GM12872 (cell line): ENCODE measurements at regions not wholly inside any gene's neighbourhood (a gene's known extent, or its start where the extent isn't known, plus 50 kb on each side); places are given as distances from the start of the nearest gene placed in this dataset.

Experiments used
- TF ChIP-seq, protein P1 (sequence below): IDR thresholded peaks from 3 replicates; pipeline ENCODE4 v1.5.1; 2011; ENCODE audit warnings: low read depth, mild to moderate bottlenecking, low read length, moderate library complexity; ENCODE audit not compliant: insufficient read depth

DNA sequence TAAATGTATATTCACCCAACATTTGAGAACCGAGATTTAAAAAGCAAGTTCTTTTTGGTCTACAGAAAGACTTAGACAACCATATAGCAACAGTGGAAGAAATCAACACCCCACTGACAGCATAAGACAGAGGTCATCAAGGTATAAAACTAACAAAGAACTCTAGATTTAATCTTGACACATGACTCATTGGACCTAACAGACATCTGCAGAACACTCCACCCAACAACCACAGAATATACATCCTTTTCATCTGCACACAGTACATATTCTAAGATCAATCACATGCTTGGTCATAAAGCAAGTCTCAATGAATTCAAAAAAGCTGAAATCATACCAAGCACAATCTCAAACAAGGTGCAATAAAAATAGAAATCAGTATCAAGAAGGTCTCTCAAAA is 65.8 kb downstream of the SPIN4 start:
- TF ChIP-seq, protein P1, sequence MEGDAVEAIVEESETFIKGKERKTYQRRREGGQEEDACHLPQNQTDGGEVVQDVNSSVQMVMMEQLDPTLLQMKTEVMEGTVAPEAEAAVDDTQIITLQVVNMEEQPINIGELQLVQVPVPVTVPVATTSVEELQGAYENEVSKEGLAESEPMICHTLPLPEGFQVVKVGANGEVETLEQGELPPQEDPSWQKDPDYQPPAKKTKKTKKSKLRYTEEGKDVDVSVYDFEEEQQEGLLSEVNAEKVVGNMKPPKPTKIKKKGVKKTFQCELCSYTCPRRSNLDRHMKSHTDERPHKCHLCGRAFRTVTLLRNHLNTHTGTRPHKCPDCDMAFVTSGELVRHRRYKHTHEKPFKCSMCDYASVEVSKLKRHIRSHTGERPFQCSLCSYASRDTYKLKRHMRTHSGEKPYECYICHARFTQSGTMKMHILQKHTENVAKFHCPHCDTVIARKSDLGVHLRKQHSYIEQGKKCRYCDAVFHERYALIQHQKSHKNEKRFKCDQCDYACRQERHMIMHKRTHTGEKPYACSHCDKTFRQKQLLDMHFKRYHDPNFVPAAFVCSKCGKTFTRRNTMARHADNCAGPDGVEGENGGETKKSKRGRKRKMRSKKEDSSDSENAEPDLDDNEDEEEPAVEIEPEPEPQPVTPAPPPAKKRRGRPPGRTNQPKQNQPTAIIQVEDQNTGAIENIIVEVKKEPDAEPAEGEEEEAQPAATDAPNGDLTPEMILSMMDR: no peak

DNA sequence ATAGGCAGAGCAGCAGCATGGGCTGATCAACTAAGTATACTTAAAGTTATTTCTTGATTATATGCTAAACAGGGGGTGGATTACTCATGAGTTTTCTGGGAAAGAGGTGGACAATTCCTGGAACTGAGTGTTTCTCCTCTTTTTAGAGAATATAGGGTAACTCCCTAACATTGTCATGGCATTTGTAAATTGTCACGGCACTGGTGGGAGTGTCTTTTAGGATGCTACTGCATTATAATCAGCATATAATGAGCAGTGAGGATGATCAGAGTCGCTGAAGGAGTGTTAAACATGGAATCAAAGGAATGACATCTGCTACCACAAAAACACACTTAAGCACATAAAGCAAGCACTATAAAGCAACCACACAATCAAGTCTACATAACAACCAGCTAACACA is 66.5 kb downstream of the SPIN4 start:
- TF ChIP-seq, protein P1: no peak

DNA sequence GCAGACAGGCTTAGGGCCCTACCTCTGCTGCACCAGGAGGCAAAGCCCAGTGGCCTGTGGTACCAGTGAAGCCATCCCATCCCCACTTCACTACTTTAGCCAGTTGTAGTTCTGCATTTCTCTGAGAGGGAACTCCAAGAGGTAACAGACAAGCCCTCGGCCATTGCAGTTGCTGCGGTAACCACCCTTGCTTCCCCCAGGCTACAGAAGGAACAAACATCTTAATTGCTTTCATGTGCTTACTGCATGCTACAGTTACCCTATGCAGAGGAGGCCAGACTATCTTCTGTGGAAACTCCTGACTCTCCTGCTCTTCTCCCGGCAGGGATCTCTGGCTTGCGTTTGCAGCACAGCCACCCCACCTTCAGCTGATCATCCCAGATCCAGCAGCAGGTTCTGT is 67.8 kb downstream of the SPIN4 start:
- TF ChIP-seq, protein P1: no peak

DNA sequence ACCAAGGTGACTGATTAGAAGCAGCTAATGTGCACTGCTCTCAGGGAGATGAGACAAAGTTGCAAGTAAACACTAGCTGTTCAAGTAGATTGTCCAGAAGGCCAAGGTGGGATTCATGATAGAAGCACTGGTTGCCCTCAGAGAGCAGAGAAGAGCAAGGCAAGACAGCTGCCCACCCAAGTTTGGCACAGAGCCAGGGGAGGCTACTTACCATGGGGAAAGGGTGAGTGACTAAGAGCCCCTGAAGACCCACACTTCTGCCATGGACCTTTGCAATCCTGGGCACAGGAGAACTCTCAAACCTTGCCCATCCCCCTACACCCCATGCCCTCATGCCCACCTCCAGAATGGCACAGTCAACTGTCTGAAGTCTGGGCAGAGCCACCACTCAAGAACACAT is 68.3 kb downstream of the SPIN4 start:
- TF ChIP-seq, protein P1: no peak

DNA sequence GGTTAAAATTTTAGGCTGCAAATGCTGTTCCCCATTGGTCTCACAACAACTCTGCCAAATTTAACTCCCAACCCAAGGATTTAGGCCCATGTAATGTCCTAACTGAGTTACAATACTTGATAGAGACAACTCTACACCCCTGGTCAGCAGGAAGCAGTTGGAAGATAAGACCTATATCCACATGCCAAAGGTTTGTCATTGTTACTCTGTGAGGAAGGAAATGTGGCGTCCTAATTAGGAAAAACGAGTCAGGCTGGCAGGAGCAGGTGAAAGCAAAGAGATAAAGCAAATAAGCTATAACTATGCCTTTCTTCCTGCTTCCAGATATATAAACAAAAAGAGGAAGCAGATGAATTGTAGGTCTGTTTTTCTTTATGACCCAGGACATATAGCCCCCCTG is 69.1 kb downstream of the SPIN4 start:
- TF ChIP-seq, protein P1: no peak

DNA sequence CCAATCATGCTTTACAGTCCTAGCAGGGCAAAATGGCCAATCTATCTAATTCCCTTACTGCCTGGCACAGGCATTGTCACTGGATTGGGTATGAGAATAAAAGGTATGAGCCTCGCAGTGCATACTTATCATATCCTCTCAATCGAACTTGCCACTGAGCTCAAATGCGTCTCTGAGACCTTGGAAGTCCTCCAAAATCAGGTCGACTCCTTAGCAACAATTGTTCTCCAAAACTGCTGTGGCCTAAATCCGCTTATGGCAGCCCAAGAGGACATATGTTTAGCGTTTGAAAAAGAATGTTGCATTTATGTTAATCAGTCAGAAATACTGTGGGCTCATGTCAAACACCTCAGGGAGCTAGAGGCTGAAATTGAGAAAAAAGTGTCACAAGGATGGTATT is 69.7 kb downstream of the SPIN4 start:
- TF ChIP-seq, protein P1: no peak

DNA sequence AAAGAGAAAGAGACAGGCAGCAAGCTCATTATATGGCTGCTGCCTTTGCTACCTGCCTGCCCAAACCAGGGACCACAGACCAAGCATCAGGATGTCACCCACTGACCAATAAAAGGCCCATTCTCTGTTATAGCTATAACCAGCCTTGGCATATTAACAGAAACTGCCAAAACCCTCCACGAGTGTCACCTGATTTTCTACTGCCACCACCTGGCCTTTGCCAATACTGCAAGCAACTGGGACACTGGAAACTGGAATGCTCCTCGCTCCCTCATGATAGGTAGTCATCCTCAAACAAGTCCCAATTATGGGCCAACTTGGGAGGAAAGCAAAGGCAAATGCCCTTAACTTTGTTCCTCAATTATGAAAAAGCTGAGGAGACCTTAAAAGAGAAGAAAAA is 76.0 kb downstream of the SPIN4 start:
- TF ChIP-seq, protein P1: peak; percentile 64

DNA sequence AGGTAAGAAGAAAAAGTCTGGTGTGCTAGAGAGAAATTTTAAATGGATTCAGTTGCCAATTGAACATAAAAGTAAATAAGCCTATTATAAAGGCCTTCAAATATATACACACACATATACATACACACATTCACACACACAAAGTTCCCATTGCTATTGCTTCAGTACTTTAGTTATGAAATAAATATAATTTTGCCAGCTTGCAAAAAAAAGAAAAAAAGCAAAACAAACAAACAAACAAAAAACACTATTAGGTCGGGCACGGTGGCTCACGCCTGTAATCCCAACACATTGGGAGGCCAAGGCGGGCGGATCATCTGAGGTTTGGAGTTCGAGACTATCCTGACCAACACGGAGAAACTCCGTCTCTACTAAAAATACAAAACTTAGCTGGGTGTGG is 80.3 kb downstream of the SPIN4 start:
- TF ChIP-seq, protein P1: no peak
